ENCODE measurements at regions not wholly inside any gene's neighbourhood (a gene's known extent, or its start where the extent isn't known, plus 50 kb on each side); places are given as distances from the start of the nearest gene placed in this dataset.

DNA sequence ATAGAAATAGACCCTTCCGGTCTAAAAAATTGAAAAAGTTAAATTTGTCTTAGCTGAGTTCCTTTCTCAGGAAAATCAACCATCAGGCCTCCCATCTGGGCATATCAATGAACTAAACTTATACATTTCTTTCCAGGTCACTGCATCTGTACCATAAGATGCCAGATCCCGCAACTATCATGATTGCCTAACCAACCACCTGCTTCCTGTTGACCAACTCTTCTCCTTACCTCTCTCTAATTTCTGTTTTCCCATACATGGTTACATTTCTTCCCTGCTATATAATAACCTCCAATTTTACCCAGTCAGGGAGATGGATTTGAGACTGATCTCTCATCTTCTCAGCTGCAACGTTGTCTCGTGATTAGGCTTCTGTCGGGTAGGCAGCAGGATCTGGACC is 228.7 kb downstream of the FSIP2 start:
- Histone ChIP-seq H3K4me3 (ENCODE audit: control extremely low read depth in 1 of 5, extremely low read depth in 1 of 5, insufficient read depth in 1 of 5, low read depth in 2 of 5, low read length in 4 of 5) (no peak overlapping the region), H2AFZ (ENCODE audit: insufficient read depth, low read depth, low read length, poor library complexity, severe bottlenecking) (no peak overlapping the region), H3K4me1 (ENCODE audit: control insufficient read depth in 2 of 2, insufficient read depth in 2 of 2, low read length in 2 of 2) (no peaks in the 10 kb centered on the region), H3K9ac (ENCODE audit: low read length) (no peak overlapping the region), H3K9me3 (ENCODE audit: control extremely low read depth in 1 of 3, control insufficient read depth in 2 of 3, insufficient read depth in 1 of 3, low read length in 2 of 3) (peaks cover 0 to 5% (median 5%) of the 10 kb centered on the region in 3 donors), H3K79me2 (ENCODE audit: control insufficient read depth, insufficient read depth, low read length) (no peaks in the 10 kb centered on the region), H3K27me3 (replicated peaks in 1 of 4; ENCODE audit: control extremely low read depth in 1 of 4, control insufficient read depth in 3 of 4, insufficient read depth in 4 of 4, low read length in 3 of 4) (no peaks in the 10 kb centered on the region), H3K4me2 (replicated peaks; ENCODE audit: low read depth, low read length, poor library complexity, severe bottlenecking) (no peak overlapping the region), H4K20me1 (ENCODE audit: control insufficient read depth, insufficient read depth, low read length, poor library complexity, severe bottlenecking) (no peaks in the 10 kb centered on the region), H3K36me3 (replicated peaks in 1 of 2; ENCODE audit: control extremely low read depth in 1 of 2, control insufficient read depth in 1 of 2, extremely low read depth in 1 of 2, insufficient read depth in 2 of 2, low read length in 1 of 2) (no peaks in the 10 kb centered on the region), H3K27ac (ENCODE audit: low read length in 2 of 2) (no peak overlapping the region)
- no peaks in the 10 kb centered on the region for H3K27me3 Mint-ChIP-seq
- H3K4me3 Mint-ChIP-seq, result no peak overlapping the region
- WGBS (ENCODE audit: insufficient coverage), result 89% methylated on average over 4 of the region's 5 CpGs
- ChIA-PET CTCF (no interaction called here), POLR2A (no interaction called here)
- intact Hi-C loops (cut with micrococcal nuclease), result no loop called here
- no peak for DNase-seq
- no peaks in the 10 kb centered on the region for H3K4me1 Mint-ChIP-seq
- ATAC-seq (ENCODE audit: low read depth), result no peak
- peaks cover under 1% of the 10 kb centered on the region for H3K9me3 Mint-ChIP-seq (ENCODE audit: insufficient read depth)
- no peak for TF ChIP-seq EZH2 (IDR thresholded peaks at IDR 0.05; ENCODE audit: borderline replicate concordance, insufficient read depth, low read depth, low read length, poor library complexity, severe bottlenecking)
- TF ChIP-seq, protein P1, sequence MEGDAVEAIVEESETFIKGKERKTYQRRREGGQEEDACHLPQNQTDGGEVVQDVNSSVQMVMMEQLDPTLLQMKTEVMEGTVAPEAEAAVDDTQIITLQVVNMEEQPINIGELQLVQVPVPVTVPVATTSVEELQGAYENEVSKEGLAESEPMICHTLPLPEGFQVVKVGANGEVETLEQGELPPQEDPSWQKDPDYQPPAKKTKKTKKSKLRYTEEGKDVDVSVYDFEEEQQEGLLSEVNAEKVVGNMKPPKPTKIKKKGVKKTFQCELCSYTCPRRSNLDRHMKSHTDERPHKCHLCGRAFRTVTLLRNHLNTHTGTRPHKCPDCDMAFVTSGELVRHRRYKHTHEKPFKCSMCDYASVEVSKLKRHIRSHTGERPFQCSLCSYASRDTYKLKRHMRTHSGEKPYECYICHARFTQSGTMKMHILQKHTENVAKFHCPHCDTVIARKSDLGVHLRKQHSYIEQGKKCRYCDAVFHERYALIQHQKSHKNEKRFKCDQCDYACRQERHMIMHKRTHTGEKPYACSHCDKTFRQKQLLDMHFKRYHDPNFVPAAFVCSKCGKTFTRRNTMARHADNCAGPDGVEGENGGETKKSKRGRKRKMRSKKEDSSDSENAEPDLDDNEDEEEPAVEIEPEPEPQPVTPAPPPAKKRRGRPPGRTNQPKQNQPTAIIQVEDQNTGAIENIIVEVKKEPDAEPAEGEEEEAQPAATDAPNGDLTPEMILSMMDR (IDR thresholded peaks at IDR 0.05), result no peak
- H3K27ac Mint-ChIP-seq, result no peak overlapping the region

GRCh38 chr2:185970148-185970852 is 231.7 kb downstream of the FSIP2 start:
- Histone ChIP-seq H3K27ac (ENCODE audit: low read length in 2 of 2) (no peak overlapping the region), H3K9me3 (ENCODE audit: control extremely low read depth in 1 of 3, control insufficient read depth in 2 of 3, insufficient read depth in 1 of 3, low read length in 2 of 3) (peaks cover 0 to 5% (median 5%) of the 10 kb centered on the region in 3 donors), H3K4me2 (replicated peaks; ENCODE audit: low read depth, low read length, poor library complexity, severe bottlenecking) (no peak overlapping the region), H2AFZ (ENCODE audit: insufficient read depth, low read depth, low read length, poor library complexity, severe bottlenecking) (no peak overlapping the region), H3K4me1 (ENCODE audit: control insufficient read depth in 2 of 2, insufficient read depth in 2 of 2, low read length in 2 of 2) (no peaks in the 10 kb centered on the region), H3K79me2 (ENCODE audit: control insufficient read depth, insufficient read depth, low read length) (no peaks in the 10 kb centered on the region), H3K9ac (ENCODE audit: low read length) (no peak overlapping the region), H4K20me1 (ENCODE audit: control insufficient read depth, insufficient read depth, low read length, poor library complexity, severe bottlenecking) (no peaks in the 10 kb centered on the region), H3K27me3 (replicated peaks in 1 of 4; ENCODE audit: control extremely low read depth in 1 of 4, control insufficient read depth in 3 of 4, insufficient read depth in 4 of 4, low read length in 3 of 4) (no peaks in the 10 kb centered on the region), H3K4me3 (ENCODE audit: control extremely low read depth in 1 of 5, extremely low read depth in 1 of 5, insufficient read depth in 1 of 5, low read depth in 2 of 5, low read length in 4 of 5) (no peak overlapping the region), H3K36me3 (replicated peaks in 1 of 2; ENCODE audit: control extremely low read depth in 1 of 2, control insufficient read depth in 1 of 2, extremely low read depth in 1 of 2, insufficient read depth in 2 of 2, low read length in 1 of 2) (no peaks in the 10 kb centered on the region)
- Mint-ChIP-seq H3K27me3 (no peaks in the 10 kb centered on the region), H3K4me3 (no peak overlapping the region), H3K9me3 (ENCODE audit: insufficient read depth) (peaks cover 8% of the 10 kb centered on the region), H3K27ac (no peak overlapping the region), H3K4me1 (no peaks in the 10 kb centered on the region)
- no peak for ATAC-seq (ENCODE audit: low read depth)
- intact Hi-C loops (cut with micrococcal nuclease), result no loop called here
- CTCF ChIA-PET, result no interaction called here
- no peak for DNase-seq
- WGBS (ENCODE audit: insufficient coverage), result no CpG with 5 or more reads among the region's 3 CpGs
- no peak for TF ChIP-seq EZH2 (IDR thresholded peaks at IDR 0.05; ENCODE audit: borderline replicate concordance, insufficient read depth, low read depth, low read length, poor library complexity, severe bottlenecking)
- TF ChIP-seq, protein P1 (IDR thresholded peaks at IDR 0.05), result no peak
- POLR2A ChIA-PET, result no interaction called here
